HL-60/S4 treated with phorbol 12-myristate 13-acetate at 8.2 ng/mL for 4 days and 3 days (cell line): ENCODE measurements at regions not wholly inside any gene's neighbourhood (a gene's known extent, or its start where the extent isn't known, plus 50 kb on each side); places are given as distances from the start of the nearest gene placed in this dataset.
"Not testable (repeated sequence)": the region's sequence is repeated elsewhere in the genome, so short reads cannot be mapped to it uniquely, and the experiment has no call there.

ENCODE experiments used
- in situ Hi-C: fragments of 300-500 bp; cut with MboI; formaldehyde crosslinking; loops from 2 replicates; pipeline ENCODE4 v1.15.0; 2022; ENCODE audit warnings: low sequenced_read_pairs

GRCh38 chr2:129010262-129010661 lies 691.6 kb upstream of the HS6ST1 start:
- in situ Hi-C loops, result no loop called here

- in situ Hi-C loops, result no loop called here
These were observed 692.9 kb upstream of the HS6ST1 start for GRCh38 chr2:129011466-129012061.

GRCh38 chr2:129014432-129014831 lies 695.8 kb upstream of the HS6ST1 start:
- in situ Hi-C loops, result no loop called here

DNA sequence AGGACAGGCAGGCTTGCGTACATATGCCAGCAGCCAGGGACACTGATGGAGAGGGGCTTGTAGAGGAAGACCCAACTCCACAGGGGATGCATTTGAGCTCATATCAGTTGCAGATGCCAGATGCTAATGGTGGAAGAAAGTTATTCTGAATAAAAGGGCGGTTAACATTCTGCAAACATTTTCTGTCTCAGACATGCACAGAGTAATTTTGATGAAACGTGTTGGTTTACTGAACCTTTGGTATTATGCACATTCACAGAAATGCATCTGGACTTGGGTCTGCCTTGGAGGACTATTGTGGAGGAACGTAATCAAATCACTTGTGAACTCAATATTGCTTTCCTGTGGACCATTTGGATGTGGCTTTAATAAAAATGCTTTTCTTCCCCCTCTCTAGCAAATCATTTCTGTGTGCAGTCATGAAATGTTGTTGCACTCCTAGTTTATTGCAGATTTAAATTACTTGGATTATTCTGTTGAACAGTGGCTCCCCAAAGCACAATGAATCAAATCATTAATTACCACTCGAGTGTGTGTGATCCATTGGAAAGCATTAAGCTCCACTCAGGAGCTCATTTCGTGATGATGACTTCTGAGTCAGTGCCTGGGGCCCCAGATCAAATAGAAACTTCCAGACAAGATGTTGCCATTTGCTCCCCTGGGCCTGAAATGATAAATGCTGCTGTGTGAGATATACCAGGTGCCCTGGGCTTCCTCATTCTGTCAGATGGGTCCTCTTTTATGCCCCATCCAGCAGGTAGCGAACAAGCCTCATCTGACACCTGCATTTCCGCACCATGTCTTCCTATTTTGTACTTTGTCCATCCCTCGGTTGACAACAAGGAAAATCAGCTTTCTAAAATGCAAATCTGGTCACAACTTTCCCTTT lies 697.0 kb upstream of the HS6ST1 start:
- in situ Hi-C loops, result no loop called here

GRCh38 chr2:129016972-129017371 lies 698.3 kb upstream of the HS6ST1 start:
- in situ Hi-C loops, result no loop called here

GRCh38 chr2:129024796-129025195 lies 706.1 kb upstream of the HS6ST1 start:
- in situ Hi-C loops, result no loop called here

- in situ Hi-C loops, result no loop called here
These were observed 717.3 kb upstream of the HS6ST1 start for GRCh38 chr2:129035992-129036391.

GRCh38 chr2:129043677-129044076 lies 725.0 kb upstream of the HS6ST1 start:
- in situ Hi-C loops, result not testable (repeated sequence)

DNA sequence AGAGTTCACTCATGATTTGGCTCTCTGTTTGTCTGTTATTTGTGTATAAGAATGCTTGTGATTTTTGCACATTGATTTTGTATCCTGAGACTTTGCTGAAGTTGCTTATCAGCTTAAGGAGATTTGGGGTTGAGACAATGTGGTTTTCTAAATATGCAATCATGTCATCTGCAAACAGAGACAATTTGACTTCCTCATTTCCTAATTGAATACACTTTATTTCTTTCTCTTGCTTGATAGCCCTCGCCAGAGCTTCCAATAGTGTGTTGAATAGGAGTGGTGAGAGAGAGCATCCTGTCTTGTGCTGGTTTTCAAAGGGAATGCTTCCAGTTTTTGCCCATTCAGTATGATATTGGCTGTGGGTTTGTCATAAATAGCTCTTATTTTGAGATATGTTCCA lies 727.8 kb upstream of the HS6ST1 start:
- in situ Hi-C loops, result not testable (repeated sequence)

DNA sequence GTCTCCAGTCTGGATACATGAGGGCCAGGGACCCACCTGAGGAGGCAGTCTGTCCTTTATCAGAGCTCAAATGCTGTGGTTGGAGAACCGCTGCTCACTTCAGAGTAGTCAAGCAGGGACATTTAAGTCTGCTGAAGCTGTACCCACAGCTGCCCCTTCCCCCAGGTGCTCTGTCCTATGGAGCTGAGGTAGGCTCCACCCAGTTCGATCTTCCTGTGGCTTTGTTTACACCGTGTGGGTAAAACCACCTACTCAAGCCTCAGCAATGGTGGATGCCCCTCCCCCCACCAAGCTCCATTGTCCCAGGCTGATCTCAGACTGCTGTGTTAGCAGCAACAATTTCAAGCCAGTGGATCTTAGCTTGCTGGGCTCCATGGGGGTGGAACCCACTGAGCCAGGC lies 731.4 kb upstream of the HS6ST1 start:
- in situ Hi-C loops, result no loop called here

DNA sequence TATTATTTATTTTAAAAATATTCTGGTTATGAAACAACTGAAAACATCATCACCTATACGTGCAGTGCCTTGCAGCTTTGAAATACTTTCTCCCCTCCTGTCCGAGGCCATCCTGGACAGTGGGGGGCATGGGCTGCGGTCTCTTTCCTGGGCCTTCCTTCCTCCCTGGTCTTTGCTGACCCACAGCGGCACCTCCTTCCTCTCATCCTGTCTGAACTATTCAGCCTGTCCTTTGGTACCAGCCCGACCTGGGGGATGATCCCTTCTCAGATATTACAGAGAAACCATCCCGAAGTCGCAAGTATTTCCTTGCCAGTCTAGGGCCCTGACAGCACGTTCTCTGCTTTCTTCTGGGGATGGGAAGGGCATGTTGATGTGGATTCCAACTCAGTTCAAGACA lies 736.6 kb upstream of the HS6ST1 start:
- in situ Hi-C loops, result no loop called here

DNA sequence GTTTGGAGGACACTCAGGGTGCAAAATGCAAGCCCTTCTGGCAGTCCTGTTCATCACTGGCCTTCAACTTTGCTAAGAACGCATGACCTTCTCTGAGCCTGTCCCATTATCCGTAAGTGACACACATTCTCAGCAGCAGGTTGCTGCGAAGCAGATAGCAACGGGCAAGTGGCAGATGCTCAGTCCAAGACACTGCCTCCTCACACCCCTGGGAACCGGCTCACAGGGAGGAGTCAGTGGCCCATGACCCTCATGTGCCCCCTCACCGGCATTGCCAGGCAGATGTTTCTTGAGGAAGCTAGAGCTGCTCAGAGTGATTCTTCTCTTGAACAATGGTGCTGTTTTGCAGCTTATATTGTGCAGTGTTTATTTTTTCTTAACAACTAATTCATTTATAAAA lies 737.2 kb upstream of the HS6ST1 start:
- in situ Hi-C loops, result no loop called here

DNA sequence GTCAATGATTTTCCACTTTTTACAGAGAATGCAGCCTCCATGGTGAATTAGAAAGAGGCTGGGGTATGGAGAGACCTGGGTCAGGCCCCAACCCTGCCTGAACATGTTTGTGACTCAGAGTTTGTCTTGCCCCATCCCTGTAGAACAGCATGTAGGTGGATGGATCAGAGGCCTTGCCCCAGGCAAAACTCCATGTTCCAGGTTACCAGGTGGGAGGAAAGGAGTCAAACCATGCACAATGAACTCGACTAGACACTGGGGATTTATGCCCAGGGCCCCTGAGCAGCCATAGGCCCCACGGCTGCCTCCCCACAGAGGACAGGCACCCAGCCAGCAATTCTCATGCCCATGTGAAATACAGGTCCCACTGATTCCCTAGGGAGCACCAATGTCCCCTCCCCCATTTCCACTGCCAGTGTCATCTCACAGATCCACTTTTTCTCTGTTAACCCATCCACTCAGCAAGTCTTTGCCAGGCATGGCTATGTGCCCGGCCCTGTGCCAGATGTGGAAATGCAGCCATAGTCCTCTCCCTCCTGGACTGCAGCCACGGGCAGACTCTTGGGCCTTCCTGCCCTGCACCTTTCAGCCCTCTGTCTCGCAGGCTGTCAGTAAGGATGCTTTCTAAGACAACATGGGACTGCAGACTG lies 737.8 kb upstream of the HS6ST1 start:
- in situ Hi-C loops, result no loop called here

DNA sequence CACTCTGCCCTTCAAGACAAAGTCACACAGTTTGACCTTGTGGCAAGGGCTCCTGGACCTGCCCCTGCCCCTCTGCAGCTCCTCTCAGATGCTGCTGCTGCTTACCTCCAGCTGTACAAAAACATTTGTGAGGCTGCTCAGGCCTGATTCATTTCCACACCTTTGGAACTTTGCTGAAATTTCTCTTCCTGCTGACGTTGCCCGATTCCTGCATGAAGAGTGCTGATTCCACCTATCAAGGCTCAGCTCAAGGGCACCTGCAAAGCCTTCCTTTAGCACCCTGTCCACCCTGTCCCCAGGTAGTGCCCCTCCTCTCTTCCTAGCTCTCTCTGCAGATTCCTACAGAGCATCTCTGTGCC lies 738.3 kb upstream of the HS6ST1 start:
- in situ Hi-C loops, result no loop called here

GRCh38 chr2:129058981-129059380 lies 740.3 kb upstream of the HS6ST1 start:
- in situ Hi-C loops, result no loop called here

GRCh38 chr2:129059476-129059875 lies 740.8 kb upstream of the HS6ST1 start:
- in situ Hi-C loops, result no loop called here

GRCh38 chr2:129061069-129061768 lies 742.6 kb upstream of the HS6ST1 start:
- in situ Hi-C loops, result no loop called here

GRCh38 chr2:129061769-129062121 lies 743.1 kb upstream of the HS6ST1 start:
- in situ Hi-C loops, result no loop called here

GRCh38 chr2:129062146-129062912 lies 743.7 kb upstream of the HS6ST1 start:
- in situ Hi-C loops, result no loop called here

DNA sequence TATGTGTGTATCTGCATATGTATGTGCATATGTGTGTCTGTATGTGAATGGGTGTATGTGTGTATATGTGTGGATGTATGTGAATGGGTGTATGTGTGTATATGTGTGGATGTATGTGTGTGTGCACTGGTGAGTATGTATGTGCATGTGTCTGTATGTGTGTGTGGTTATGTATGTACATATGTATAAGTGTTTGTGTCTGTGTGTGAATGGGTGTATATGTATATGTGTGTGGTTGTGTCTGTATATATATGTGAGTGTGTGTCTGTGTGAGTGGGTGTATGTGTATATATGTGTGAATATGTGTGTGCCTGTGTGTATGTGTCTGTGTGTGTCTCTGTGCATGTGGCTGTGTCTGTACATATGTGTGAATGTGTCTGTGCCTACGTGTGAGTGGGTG lies 748.4 kb upstream of the HS6ST1 start:
- in situ Hi-C loops, result no loop called here

GRCh38 chr2:129067953-129068352 lies 749.3 kb upstream of the HS6ST1 start:
- in situ Hi-C loops, result no loop called here
